K562 (cell line): ENCODE measurements at regions not wholly inside any gene's neighbourhood (a gene's known extent, or its start where the extent isn't known, plus 50 kb on each side); places are given as distances from the start of the nearest gene placed in this dataset.

ENCODE experiments used
- ATAC-seq: fragments of 200-7000 bp; cut with Tn5 transposase; 3 replicates; pipeline ENCODE4 v1.9.1; 2020; ENCODE audit warnings: moderate library complexity
- BruUV-seq: library from RNA; stranded (reverse); fragments of 400-500 nt; replicated peaks from 2 replicates; lab custom pipeline; 2021; lab: Mats Ljungman, UMichigan
- CTCF ChIA-PET: fragments of 300-600 bp; formaldehyde crosslinking; extraction: SDS; loops from one replicate; lab custom pipeline; 2021; ENCODE audit warnings: low intra/inter-chr PET ratio; lab: Yijun Ruan, JAX
- POLR2A ChIA-PET: fragments of 300-600, 350-650 bp; sonication (Branson Sonifier 250); formaldehyde crosslinking; extraction: SDS; loops from one replicate; lab custom pipeline; 2021; ENCODE audit warnings: antibody characterized with exemption, inconsistent platforms; lab: Yijun Ruan, JAX
- DNase-seq, 4 experiments: peaks; one replicate each; pipeline versions ENCODE4 v3.0.0 to v3.0.0-alpha.2; 2011 to 2018; ENCODE audit warnings: low spot score in 3 of 4, mixed read lengths in 3 of 4; ENCODE audit errors: extremely low read depth in 1 of 4
- FAIRE-seq: peaks from 2 replicates; lab custom pipeline; 2011; peaks lifted over from hg19 to GRCh38; lab: Jason Lieb, UNC
- H2AFZ ChIP-seq: 2 replicates; pipeline ENCODE4 v1.6.0; 2011; ENCODE audit warnings: low read depth, low read length, control low read depth, inconsistent platforms
- H3K27ac ChIP-seq: fragments of 200-600 bp; 3 replicates; pipeline ENCODE4 v1.8.0; 2011; ENCODE audit warnings: low read depth, mild to moderate bottlenecking, control low read depth, inconsistent platforms, low read length, moderate library complexity, mixed read lengths; ENCODE audit errors: extremely low read depth
- H3K27me3 ChIP-seq, 2 experiments: fragments of 300-600 bp in 1 of 2; 2 replicates in 1 of 2; 3 replicates in 1 of 2; pipeline versions ENCODE4 v1.6.0 to v1.8.0; 2011; ENCODE audit warnings: inconsistent platforms in 2 of 2, low read length in 2 of 2, mild to moderate bottlenecking in 1 of 2, mixed read lengths in 1 of 2, moderate library complexity in 1 of 2; ENCODE audit not compliant: control insufficient read depth in 2 of 2, insufficient read depth in 2 of 2
- H3K36me3 ChIP-seq: fragments of 300-600 bp; 3 replicates; pipeline ENCODE4 v1.8.0; 2011; ENCODE audit warnings: mild to moderate bottlenecking, low read length, inconsistent platforms; ENCODE audit not compliant: control insufficient read depth, insufficient read depth
- H3K4me1 ChIP-seq, 2 experiments: fragments of 200-600 bp in 1 of 2; replicated peaks in 1 of 2; 2 replicates in 1 of 2; 3 replicates in 1 of 2; pipeline versions ENCODE4 v1.5.1 to v1.8.0; 2011; ENCODE audit warnings: inconsistent platforms in 2 of 2, low read length in 2 of 2, mild to moderate bottlenecking in 1 of 2, mixed read lengths in 1 of 2, moderate library complexity in 1 of 2; ENCODE audit not compliant: control insufficient read depth in 2 of 2, insufficient read depth in 2 of 2
- H3K4me2 ChIP-seq: 2 replicates; pipeline ENCODE4 v1.6.1; 2011; ENCODE audit warnings: low read length, control low read depth, inconsistent platforms, mixed read lengths; ENCODE audit not compliant: insufficient read depth
- H3K4me3 ChIP-seq: fragments of 200-600 bp; sonication (generic), shearing (Covaris generic); 2 replicates; pipeline ENCODE4 v1.5.1; 2016; ENCODE audit warnings: control low read depth, inconsistent platforms
- H3K79me2 ChIP-seq: fragments of 200-600 bp; 3 replicates; pipeline ENCODE4 v1.8.0; 2011; ENCODE audit warnings: low read length, inconsistent platforms; ENCODE audit not compliant: control insufficient read depth, insufficient read depth
- H3K9ac ChIP-seq, 2 experiments: 2 replicates each; pipeline versions ENCODE4 v1.6.0 to v1.6.1; 2011; ENCODE audit warnings: low read depth in 2 of 2, low read length in 2 of 2, control low read depth in 1 of 2, inconsistent platforms in 1 of 2, mild to moderate bottlenecking in 1 of 2, mixed read lengths in 1 of 2; ENCODE audit not compliant: insufficient read depth in 1 of 2
- H3K9me1 ChIP-seq: one replicate; pipeline ENCODE4 v1.6.0; 2011; ENCODE audit warnings: inconsistent platforms, mild to moderate bottlenecking, low read length, moderate library complexity; ENCODE audit not compliant: control insufficient read depth, insufficient read depth
- H3K9me3 ChIP-seq: replicated peaks from 2 replicates; pipeline ENCODE4 v1.5.1; 2011; ENCODE audit warnings: low read depth, low read length, inconsistent platforms; ENCODE audit not compliant: control insufficient read depth, insufficient read depth
- H4K20me1 ChIP-seq: replicated peaks from 2 replicates; pipeline ENCODE4 v1.6.1; 2011; ENCODE audit warnings: low read length, inconsistent platforms, mixed read lengths; ENCODE audit not compliant: control insufficient read depth, insufficient read depth
- ARID2 ChIP-seq: fragments of 450-650 bp; IDR thresholded peaks from 2 replicates; pipeline ENCODE4 v1.6.1; 2017; ENCODE audit warnings: antibody characterized with exemption, mild to moderate bottlenecking
- FUS ChIP-seq: fragments of 200-400 bp; formaldehyde crosslinking; optimal IDR thresholded peaks from 2 replicates; pipeline ENCODE3; 2017; ENCODE audit warnings: low read depth, low read length
- MED1 ChIP-seq: sonication (generic); formaldehyde crosslinking; IDR thresholded peaks from 2 replicates; pipeline ENCODE4 v1.8.1; 2023; ENCODE audit warnings: missing genetic modification reagents, borderline replicate concordance
- POLR2AphosphoS5 ChIP-seq: IDR thresholded peaks from 2 replicates; pipeline ENCODE4 v1.6.1; 2011; ENCODE audit warnings: mild to moderate bottlenecking, low read depth, low read length, moderate library complexity; ENCODE audit not compliant: control insufficient read depth, insufficient read depth
- TRIM28 ChIP-seq: fragments of 450-650 bp; IDR thresholded peaks from 2 replicates; pipeline ENCODE4 v1.6.1; 2017
- ZNF212 ChIP-seq: fragments of 450-650 bp; formaldehyde crosslinking; IDR thresholded peaks from 2 replicates; pipeline ENCODE4 v1.4.0; 2020; ENCODE audit warnings: mild to moderate bottlenecking
- WGBS: fragments of 100-300 bp; shearing (Covaris generic); methylation state at CpG from one replicate; pipeline ENCODE4 v1.1.6; 2016; ENCODE audit warnings: low coverage, mixed read lengths; ENCODE audit not compliant: insufficient coverage; ENCODE audit errors: missing lambda C conversion rate; 5-methylcytosine and 5-hydroxymethylcytosine counted together
- in situ Hi-C: fragments of 300-500 bp; cut with MboI; formaldehyde crosslinking; loops from 4 replicates; pipeline ENCODE4 v1.15.0; 2018; ENCODE audit warnings: inconsistent platforms, mixed read lengths
- intact Hi-C: fragments of 100-400 bp; cut with micrococcal nuclease; formaldehyde crosslinking; loops from 2 replicates; pipeline ENCODE4 v1.14.2; 2022
- TF ChIP-seq, protein P1 (sequence below), 3 experiments: fragments of 200-800 bp in 1 of 3; fragments of 250-450 bp in 1 of 3; fragments of 450-650 bp in 1 of 3; sonication (Bioruptor Pico) in 1 of 3; sonication (Bioruptor generic) in 1 of 3; formaldehyde crosslinking in 1 of 3; IDR thresholded peaks; 2 replicates each; pipeline versions ENCODE4 v1.6.1 to v1.8.0; 2016 to 2022; ENCODE audit warnings: mild to moderate bottlenecking in 2 of 3, missing genetic modification characterization in 2 of 3, missing compliant biosample characterization in 1 of 3, moderate library complexity in 1 of 3

DNA sequence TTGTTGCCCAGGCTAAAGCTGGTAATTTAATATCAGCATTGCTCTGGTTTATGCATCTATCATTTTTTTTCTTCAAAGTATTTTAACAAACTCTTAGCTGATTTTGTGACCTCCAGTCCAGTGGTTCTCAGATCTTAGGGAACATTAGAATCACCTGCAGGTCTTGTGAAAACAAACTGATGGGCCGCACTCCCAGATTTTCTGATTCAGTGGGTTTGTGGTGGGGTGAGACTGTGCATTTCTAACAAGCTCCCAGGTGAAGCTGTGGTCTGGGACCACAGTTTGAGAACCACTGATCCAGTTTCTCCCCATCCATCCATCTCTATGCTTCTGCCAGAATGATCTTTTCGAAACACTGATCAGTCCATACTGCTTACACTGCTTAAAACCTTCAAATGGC, 305.7 kb upstream of the USP24 start:
- FAIRE-seq = no peak
- POLR2A ChIA-PET = interaction anchor here (0.9 kb wide), 1 partner anchor 144 kb away, joined by 3 read pairs; no protein-coding TSS in a partner anchor
- Histone ChIP-seq H3K4me1 (no peaks in the 10 kb centered on the region), H3K9me1 (no peaks in the 10 kb centered on the region), H2AFZ (no peak overlapping the region), H3K27me3 (no peaks in the 10 kb centered on the region), H3K4me2 (no peak overlapping the region), H3K27ac (no peak overlapping the region), H4K20me1 (no peaks in the 10 kb centered on the region), H3K79me2 (no peaks in the 10 kb centered on the region), H3K36me3 (no peaks in the 10 kb centered on the region), H3K4me3 (no peak overlapping the region), H3K9me3 (no peaks in the 10 kb centered on the region), H3K9ac (no peak overlapping the region)
- 0% methylated on average over 2 of the region's 2 CpGs for WGBS
- in situ Hi-C loops = no loop called here
- intact Hi-C loops = no loop called here
- no peak for DNase-seq
- no peak for ATAC-seq
- BruUV-seq = no TSS peak
- TF ChIP-seq, protein P1, sequence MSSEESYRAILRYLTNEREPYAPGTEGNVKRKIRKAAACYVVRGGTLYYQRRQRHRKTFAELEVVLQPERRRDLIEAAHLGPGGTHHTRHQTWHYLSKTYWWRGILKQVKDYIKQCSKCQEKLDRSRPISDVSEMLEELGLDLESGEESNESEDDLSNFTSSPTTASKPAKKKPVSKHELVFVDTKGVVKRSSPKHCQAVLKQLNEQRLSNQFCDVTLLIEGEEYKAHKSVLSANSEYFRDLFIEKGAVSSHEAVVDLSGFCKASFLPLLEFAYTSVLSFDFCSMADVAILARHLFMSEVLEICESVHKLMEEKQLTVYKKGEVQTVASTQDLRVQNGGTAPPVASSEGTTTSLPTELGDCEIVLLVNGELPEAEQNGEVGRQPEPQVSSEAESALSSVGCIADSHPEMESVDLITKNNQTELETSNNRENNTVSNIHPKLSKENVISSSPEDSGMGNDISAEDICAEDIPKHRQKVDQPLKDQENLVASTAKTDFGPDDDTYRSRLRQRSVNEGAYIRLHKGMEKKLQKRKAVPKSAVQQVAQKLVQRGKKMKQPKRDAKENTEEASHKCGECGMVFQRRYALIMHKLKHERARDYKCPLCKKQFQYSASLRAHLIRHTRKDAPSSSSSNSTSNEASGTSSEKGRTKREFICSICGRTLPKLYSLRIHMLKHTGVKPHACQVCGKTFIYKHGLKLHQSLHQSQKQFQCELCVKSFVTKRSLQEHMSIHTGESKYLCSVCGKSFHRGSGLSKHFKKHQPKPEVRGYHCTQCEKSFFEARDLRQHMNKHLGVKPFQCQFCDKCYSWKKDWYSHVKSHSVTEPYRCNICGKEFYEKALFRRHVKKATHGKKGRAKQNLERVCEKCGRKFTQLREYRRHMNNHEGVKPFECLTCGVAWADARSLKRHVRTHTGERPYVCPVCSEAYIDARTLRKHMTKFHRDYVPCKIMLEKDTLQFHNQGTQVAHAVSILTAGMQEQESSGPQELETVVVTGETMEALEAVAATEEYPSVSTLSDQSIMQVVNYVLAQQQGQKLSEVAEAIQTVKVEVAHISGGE (CRISPR knock-in tag; IDR thresholded peaks at IDR 0.05) = no peak
- no peak for TF ChIP-seq POLR2AphosphoS5
- TF ChIP-seq ZNF212 (CRISPR knock-in tag) = no peak
- TF ChIP-seq TRIM28 = no peak
- TF ChIP-seq FUS = no peak
- no peak for TF ChIP-seq MED1 (CRISPR knock-in tag)
- TF ChIP-seq ARID2 = no peak
- CTCF ChIA-PET = no interaction called here
